Hepatic stellate cell (primary cell): ENCODE measurements at regions not wholly inside any gene's neighbourhood (a gene's known extent, or its start where the extent isn't known, plus 50 kb on each side); places are given as distances from the start of the nearest gene placed in this dataset.

Experiments used
- DNase-seq: peaks from one replicate; pipeline ENCODE4 v3.0.0; 2011; ENCODE audit warnings: low spot score

DNA sequence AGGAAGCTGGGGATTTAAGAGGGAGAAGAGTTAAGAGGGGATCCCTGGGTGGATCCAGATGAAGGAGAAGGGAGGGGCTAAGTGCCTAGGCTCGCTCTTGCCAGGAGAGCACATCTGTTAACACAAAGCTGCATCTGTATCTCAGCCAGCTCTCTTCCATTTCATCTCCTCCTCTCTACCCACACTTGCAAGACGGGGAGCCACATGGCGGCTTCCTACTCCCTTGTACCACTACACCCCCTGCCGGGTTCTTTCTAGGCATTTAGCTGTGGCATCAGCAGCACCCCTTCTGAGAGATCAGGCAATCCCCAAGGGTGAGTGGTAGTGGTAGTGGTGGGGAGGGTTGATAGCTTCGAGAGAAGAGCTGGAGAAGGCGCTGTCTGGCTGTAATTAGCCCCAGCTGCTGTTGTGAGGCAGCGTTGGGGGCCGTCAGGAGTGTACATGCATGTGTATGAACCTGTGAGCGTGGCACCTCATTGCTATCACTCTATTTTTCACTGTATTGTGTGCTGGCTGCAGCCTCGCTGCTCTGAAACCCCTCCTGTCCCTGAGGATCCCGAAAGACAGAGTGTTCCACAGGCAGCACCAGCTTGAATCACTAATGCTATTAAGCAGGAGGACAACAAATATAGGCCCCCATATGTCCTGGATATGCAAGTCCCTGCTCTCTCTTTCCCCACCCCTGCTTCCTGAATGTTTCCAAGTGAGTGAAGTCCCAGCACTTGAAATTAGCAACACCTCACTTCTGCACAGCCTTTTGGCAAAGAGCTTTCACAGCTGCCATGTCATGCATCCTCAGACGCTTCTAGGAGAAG is 73.7 kb downstream of the RTL9 start:
- no peak for DNase-seq

DNA sequence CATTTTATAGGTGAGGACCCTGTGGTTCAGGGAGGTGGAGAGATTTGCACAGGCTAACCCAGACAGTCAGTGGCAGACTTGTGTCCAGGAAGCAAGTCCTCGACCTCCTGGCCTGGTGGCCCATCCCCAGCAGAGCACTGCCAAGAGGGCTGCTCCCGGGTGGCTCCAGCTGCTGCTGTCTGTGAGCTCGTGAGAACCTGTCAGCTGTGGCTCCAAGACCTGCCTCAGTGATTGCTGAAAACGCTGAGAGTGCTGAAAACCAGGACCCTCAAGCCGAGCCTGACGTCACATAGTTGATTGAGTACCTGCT is 74.2 kb downstream of the RTL9 start:
- DNase-seq, result no peak

DNA sequence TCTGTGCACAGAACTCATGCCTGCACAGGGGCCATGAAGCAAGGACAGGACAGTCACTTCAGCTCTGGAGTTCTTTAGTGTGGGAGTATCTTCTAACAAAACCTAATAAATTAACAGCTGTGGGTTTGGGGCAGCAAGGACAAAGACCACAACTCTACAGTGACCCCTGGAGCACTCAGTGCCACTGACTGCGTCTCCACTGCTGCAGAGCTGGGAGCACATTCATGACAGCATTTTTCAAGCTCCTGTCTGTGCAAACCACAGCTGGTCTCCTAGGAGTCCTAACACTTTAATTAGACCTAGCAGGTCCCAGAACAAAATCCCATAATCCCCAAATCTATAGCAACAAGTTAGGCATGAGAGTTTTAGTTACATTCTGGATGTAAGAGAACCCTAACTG is 76.5 kb downstream of the RTL9 start:
- no peak for DNase-seq

DNA sequence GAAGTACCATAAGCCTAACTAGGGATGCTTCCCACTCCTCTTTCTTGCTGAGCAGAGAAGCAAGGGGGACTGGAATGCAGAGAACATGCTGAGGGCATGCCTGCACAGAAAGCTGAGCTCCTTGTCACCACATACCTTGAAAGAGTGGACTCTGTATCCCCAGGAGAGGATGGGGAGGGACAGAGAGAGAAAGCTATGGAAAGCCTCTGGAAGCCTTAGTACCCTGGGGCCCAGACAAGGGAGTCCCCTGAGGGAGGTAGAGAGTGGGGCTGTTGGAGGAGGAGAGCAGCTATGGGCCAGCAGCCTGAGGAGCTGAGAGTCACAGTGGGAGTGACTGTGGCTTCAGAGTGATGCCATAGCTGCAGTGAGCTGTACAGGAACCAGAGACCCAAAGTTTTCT is 77.9 kb downstream of the RTL9 start:
- no peak for DNase-seq

DNA sequence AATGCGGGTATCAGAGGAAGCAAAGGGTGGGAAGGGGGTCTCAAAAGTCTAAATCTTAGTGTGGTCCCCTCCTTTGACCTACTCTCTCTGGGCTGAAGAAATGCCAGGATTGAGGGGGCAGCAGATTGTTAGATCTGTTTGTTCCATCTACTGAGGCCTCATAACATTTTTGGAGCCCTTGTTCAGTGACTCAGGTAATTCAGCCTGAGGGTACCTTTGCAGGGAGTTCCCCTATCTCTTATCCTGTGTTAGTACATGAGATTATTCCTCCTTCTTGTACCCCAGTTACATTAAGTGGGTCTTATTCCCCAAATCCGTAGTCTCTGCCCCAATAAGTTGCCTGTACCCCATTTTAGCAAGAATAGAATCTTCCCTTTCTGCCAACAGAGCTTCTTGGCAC is 79.0 kb downstream of the RTL9 start:
- no peak for DNase-seq

DNA sequence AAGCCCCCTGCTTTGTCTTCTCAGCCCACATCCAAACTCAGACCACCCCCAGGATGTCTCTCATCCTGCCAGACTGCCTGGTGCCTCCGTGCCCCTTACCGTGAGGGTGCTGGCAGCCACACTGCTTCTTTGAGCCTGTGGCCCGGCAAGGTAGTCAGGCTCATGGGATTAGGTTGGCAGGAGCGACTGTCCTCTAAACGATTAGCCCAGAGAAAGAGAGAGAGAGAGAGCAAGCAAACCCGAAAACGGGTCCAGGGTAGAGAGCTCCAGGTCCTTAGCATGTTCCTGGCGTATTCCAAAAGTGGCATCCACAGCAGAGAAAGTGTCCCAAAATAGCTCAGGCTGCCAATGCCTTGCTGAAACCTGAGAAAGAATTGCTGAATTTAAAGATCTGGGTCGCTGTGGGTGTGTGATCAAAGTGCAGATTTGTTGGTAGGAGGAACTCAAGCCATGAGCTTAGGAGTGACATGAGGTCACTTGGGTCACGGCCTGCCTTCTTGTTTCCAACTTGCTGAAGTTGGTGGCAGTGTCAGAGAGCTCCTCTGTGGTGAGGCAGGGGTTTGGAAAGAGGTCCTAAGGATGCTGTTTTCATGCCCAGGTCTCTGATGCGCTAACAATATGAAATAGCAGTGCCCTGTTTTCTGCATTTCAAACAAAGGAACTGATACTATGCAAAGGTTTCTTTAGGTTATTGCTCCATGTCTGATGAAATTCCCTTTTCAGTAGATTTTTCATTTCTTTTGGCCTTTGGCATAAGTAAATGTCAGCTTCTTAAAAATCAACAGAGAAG is 81.6 kb downstream of the RTL9 start:
- no peak for DNase-seq

DNA sequence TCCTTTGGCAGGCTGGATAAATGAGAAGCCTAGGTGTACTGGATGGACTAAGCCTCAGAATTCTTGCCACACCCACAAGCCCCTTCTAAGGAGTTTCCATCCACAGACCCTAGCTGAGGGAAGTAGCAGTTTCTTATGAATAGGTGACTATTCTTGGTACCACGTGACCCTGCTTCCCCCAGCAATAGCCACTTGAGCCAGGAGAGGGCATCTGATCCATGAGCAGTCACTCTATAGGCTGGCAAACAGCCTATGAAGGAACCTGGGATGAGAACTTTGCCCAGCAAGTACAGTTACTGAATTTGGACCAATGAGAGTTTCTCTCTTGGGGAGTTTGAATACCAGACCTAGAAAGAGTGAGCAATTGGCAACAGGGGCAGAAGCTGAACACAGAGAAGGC is 84.0 kb downstream of the RTL9 start:
- peak; percentile 15 for DNase-seq

DNA sequence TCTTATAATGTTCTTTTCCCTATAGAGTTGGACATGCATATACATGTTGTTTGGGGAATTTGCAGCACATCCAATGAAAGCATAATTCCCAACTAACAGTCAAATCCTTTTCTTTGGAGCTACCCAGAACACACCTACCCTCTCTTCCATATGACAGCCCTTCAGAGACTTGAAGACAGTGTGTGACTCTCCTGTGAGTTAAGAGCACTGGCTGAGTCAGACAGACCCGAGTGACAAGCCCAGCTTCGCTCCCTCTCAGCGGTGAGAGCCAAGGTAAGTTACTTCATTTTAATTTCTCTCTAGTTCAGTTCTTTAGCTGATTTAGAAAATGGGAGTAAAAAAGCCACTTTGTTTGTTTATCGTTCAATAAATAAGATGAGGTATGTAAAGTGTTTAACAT is 86.3 kb downstream of the RTL9 start:
- no peak for DNase-seq

DNA sequence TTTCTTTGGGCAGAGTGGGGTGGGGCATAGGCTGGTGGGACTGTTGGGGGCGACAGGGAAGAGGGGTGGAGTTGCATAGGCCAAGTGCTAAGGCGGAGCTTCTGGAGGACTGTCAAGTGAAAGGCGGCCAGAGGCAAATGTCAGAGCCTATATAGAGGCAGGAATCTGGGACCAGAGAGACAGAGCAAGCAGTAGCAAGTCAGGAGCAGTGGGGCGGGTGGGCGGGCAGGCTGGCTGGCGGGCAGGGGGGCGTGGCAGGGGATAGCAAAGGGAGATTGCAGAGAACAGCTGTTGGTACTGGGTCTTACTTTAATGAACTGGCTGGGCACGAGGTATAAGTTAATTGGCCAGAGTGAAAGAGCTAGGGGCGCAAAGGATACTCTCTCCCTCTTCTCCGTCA is 89.8 kb downstream of the RTL9 start:
- DNase-seq, result no peak

DNA sequence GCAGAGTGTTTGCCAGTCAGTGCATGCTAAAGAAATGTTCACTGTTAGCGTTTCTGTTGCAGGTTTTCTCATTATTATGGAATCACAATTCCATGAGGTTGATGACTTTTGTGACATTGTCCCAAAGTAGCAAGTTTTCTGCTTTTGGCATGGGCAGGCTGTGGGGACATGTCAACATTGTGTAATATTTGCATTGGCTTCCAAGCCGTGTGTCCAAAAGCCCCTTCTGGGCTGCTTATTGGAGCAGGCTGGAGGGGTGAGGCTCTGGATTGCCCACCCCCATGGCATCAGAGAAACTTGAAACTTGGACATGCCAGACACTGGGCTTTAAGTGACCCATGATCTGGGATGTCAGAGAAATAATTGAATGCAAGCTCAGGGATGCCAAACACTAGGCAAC is 90.7 kb downstream of the RTL9 start:
- DNase-seq, result no peak

DNA sequence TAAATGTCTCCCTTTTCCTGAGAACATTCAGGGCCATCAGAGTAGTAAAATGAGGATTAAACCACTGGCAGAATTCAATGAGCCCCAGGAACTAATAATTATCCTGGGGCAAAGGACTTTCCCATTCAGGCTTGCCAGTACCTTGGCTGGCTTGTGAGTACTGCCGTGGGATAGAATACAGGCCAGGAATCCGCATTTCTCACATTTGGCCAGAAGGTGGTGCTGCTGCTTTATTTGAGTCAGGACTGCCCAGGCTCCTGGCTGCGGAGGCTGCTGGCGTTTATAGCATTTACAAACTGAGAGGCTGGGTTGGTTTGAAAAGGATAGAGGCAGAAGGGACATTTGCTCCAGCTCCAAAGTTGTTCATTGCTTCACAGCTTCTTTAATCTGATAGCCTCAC is 91.4 kb downstream of the RTL9 start:
- DNase-seq, result peak; percentile 67

DNA sequence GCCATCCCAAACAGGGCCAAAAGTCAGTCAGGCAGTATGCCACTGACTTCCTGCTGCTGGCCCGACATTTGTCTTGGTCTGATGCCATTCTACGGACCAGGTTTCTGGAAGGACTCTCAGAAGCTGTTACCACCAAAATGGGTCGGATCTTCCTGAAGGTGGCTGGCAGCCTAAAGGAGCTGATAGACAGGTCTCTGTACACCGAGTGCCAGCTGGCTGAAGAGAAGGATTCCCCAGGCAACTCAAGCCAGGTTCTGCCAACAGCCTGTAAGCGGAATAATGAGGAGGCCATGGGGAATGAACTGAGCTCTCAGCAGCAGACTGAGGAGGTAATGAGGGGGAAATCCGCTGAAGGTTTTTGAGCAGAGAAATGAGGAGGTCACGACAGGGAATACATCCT is 95.7 kb downstream of the RTL9 start:
- DNase-seq, result no peak

DNA sequence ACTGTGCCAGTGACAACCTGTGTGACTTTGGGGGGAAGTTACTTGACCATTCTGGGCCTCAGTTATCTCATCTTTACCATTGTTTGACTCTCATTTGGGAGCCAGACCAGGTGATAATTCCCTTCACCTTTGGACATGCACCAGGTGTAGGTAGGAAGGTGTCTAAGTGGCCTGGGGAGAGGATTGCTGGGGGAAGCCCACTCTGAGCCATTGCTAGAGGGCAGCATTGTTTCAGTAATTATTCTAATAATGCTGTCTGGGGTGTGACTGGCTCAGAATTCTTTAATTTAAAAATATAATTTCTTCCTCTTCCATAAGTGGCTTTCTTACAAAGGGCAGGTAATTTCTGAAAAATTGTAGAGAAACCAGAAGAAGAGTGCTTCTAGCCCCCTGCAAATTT is 104.3 kb downstream of the RTL9 start:
- no peak for DNase-seq

DNA sequence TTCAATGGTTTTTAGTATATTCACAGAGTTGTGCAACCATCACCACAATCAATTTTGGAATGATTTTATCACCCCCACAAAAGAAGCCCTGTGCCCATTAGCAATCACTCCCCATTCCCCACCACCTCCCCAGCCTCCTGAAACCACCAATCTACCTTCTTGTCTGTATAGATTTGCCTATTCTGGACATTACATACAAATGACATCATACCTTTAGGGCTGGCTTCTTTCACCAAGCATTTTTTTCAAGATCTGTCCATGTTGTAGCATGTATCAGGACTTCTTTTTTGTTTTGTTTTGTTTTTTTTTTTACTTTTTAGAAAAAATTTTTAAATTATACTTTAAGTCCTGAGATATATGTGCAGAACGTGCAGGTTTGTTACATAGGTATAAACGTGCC is 108.1 kb downstream of the RTL9 start:
- DNase-seq, result no peak

DNA sequence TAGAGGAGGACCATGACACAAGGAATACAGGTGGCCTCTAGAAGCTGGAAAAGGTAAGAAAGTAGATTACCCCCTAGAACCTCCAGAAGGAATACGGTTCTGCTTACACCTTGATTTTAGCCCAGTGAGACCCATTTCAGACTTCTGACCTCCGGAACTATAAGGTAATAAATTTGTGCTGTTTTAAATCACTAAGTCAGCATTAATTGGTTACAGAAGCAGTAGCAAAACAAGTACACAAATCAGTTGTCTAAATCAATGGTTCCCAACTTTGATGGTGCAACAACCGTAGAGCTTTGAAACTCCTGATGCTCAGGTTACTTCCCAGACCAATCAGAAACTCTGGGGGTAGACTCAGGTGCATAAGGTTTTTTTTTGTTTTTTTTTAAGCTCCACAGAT is 113.6 kb downstream of the RTL9 start:
- DNase-seq, result no peak

DNA sequence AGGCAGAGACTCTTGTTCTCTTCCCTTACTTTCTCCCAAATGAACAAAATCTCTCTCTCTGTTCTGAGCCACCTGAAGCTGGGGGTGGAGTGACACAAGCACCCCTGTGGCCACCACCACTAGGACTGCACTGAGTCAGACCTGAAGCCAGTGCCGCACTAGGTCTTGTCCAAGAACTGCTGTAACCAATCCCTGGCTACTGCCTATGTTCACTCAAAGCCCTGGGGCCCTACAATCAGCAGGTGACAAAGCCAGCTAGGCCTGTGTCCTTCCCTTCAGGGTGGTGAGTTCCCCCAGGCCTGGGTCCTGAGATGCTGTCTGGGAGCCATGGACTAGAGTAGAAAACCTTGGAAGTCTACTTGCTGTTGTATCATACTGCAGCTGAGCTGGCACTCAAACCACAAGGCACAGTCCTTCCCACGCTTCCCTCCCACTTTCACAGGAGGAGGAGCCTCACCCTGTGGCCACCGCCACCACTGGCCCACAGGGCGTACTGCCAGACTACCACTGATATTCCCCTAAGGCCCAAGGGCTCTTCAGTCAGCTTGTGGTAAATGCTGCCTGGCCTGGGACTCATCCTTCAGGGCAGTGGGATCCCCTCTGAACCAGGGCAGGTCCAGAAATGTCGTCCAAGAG is 119.1 kb downstream of the RTL9 start:
- DNase-seq, result no peak

DNA sequence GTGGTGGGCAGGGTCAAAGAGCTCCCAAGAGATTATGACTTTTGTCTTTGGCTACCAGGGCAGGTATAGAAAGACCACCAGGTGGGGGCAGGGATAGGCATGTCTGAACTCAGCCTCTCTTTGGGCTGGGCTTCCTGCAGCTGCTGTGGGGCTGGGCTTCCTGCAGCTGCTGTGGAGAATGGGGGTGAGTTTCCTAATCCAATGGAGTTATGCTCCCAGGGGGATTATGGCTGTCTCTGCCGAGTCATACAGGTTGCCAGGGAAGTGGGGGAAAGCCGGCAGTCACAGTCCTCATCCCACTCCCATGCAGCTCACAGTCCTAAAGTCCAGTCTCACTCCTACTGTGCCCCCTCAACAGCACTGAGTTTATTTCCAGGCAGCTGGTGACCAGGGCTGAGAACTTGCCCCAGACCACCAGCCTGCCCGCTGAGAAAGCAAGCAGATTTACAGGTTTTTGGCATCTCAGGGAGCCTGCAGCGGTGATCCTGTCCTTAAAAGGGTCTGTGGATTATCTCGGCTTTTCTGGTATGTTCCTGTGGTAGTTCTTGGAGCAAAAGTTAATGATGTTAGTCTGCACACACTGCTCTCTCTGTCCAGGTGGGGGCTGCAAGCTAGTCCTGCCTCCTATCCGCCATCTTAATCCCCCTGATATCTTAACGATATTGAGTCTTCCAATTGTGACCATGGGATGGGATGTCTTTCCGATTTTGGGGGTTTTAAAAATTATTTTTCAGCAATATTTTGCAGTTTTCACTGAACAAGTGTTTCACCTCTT is 133.4 kb downstream of the RTL9 start:
- no peak for DNase-seq

DNA sequence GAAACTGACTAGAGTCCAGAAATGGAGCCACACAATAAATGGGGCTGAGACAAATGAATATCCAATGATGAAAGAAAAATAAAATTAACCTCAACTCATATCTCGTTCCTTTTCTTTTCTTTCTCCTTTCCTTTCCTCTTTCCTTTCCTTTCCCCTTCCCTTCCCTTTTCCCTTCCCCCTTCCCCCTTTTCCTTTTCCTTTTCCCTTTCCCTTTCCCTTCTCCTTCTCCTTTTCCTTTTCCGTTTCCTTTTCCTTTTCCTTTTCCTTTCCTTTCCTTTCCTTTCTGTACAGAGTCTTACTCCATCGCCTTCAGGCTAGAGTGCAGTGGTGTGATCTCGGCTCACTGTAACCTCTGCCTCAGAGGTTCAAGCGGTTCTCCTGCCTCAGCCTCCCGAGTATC is 146.3 kb downstream of the RTL9 start:
- DNase-seq, result no peak

DNA sequence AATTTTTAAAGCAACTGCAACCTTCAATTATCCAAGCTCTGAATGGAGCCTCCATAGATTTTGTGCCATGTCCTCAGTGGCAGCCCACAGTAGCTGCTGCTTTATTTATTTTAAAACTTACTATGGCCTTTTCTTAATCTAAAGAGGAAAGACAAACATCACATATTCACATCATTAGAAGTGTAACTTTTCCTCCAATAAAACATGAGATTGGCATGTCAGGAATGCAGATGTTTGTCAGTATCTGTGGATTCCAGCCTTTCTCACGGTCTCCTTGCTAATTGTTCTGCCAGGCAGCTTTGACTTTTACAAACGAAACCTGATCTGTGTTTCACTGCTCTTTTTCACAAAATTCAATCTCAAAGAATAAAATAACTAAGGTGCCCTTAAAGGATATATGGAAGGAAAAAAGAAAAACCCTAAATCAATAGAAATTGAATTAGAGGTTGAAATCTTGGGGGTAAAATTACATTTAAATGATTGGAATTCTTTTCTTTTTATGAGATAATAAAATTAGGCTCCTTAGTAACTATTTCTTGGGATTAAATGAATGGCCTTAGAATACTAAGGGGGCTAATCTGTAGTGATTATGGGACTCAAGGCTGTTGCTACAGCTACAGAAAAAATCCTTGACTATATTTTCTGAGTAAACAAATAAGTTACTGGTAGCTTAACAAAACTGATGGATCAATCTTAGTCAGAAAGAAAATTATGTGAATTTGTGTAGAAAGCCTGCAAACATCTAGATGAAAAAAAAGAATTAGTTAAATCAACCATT is 151.3 kb downstream of the RTL9 start:
- no peak for DNase-seq

DNA sequence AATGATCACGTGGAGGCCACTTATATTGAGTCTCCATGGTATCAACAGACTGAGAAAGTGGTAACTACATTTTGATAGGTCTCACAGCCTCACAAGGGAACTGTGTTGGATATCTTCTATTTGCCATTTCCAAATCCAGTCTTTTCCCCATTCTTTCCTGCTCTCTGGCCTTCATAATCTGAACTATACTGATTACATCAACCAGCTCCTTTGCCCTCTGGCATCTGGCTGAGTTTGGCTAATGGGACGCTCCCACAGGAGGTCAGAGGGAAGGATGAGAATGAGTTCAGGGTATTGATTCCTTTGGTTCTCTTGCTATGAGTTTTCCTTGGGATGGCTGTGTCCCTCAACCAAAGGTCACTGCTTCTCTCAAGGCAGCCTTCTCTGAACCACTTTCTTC is 152.6 kb downstream of the RTL9 start:
- no peak for DNase-seq

DNA sequence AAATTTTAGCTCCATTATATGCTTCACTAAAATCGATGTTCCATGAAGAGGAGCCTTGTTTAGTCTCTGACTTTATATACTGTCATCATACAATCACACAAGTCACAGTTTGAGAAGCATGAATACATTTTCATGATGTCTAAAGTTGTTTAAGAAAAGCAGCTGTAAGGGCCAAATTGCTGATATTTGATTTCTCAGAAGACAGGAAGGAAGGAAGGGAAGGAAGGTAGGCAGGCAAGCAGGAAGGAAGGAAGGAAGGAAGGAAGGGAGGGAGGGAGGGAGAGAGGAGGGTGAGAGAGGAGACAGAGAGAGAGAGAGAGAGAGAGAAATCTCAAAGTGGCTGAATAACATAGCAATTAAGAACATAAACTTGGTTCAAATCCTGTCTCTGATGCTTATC is 153.7 kb downstream of the RTL9 start:
- no peak for DNase-seq

DNA sequence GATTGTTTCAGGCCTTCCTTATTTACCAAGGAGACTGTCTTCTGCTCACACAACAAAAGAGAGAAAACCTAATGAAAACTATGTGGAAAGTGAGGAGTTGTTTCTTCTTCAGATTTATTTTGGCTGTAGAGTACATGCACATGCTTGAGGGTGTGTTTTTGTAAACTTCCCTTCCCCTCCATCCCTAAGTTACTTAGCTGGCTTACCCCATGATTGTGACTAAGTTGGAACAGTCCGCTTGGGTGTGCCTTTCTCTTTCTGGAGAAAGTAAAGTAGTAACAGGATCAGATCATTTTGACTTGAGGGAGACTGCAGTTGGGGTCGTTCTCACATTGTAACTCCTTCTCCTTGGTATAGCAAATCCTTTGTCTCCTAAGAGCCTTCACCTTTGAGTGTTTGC is 155.9 kb downstream of the RTL9 start:
- no peak for DNase-seq
